HG03460 (cell line): ENCODE measurements at regions not wholly inside any gene's neighbourhood (a gene's known extent, or its start where the extent isn't known, plus 50 kb on each side); places are given as distances from the start of the nearest gene placed in this dataset.

Experiments used
- ATAC-seq: cut with Tn5 transposase; IDR thresholded peaks from one replicate; pipeline ENCODE4 v1.9.1; 2021; ENCODE audit not compliant: unreplicated experiment

DNA sequence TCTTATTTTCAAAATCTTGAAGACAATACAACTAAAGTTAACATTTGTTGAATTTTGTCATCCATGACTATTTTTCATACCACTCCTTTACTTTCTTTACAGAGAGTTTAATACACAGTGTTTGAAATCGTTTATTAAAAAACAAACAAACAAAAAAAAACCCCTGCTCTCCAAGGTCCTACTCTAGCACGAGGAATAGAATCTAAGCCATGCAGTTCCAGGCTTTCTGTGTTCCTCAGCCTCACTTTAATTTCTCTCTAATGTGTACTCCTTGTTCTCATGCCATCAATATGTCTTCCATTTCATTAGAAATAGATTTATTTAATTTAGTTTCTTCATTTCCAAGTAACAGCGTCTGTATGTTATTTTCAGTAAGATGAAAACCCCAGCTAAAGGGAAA lies 381.2 kb upstream of the MC4R start:
- no peak for ATAC-seq

DNA sequence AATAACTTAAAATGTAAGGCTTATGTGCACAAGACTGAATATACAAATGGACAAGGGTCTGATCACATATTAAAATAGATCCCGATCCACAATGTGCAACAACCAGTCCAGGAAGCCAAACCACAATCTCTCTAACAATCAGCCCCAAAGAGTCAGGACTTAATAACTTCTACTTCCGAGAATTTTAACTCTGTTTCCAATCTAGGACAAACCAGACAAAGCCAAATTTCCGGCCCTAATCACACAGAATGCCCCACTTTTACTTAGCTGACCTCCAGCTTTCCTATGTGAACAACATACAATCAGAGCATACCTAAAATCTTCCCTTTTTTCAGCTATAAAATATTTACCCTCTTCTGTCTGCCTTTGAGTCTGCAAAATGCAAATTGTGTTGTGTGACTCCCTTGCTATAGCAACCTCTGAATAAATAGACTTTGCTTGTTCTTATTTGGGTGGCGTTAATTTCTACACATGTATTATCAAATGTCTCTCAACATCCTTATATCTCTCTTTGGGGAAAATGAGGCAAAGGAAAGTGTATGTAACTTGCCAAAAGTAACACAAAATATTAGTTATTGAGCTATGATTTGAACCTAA lies 381.9 kb upstream of the MC4R start:
- no peak for ATAC-seq

DNA sequence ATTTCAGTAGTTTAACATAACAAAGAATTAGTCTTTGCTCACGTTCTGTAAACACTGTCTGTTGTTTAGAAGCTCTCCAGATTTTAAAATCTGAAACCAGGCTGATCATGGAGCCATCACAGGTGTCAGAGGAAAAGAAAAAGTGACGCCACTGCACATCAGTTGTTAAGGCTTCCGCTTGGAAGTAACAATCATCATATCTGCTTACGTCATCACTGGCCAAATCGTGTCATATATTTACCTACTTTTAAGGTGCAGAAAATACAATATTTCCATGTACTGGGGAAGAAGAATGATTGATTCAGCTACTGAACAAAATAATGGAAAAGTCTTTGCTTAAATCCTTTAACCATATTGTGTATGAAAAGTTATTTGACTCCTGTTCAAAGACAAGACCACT lies 382.6 kb upstream of the MC4R start:
- ATAC-seq = no peak

DNA sequence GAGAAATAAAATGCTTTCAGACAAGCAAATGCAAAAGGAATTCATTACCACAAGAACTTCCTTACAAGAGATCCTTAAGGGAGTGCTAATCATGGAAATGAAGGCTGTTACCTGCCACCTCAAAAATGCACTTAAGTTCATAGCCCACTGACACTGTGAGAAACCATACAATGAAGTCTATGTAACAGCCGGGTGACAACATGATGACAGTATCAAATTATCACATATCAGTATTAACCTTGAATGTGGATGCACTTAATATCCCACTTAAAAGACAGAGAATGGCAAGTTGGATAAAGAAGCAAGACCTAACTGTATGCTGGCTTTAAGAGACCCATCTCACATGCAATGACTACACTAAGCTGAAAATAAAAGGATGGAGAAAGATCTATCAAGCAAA lies 403.4 kb upstream of the MC4R start:
- no peak for ATAC-seq

DNA sequence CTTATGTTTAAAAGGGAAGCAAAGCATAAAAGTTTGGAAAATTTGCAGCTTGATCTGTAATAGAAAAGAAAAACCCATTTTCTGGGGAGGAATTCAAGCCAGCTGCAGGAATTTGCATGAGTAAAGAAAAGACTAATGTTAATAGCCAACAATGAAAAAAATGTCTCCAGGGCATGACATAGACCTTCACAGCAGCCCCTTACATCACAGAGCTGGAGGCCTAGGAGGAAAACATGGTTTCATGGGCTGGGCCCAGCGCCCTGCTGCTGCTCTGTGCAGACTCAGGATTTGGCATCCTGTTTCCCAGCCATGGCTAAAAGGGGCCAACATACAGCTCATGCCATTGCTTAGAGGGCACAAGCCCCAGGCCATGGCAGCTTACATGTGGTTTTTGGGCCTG lies 411.6 kb upstream of the MC4R start:
- no peak for ATAC-seq

DNA sequence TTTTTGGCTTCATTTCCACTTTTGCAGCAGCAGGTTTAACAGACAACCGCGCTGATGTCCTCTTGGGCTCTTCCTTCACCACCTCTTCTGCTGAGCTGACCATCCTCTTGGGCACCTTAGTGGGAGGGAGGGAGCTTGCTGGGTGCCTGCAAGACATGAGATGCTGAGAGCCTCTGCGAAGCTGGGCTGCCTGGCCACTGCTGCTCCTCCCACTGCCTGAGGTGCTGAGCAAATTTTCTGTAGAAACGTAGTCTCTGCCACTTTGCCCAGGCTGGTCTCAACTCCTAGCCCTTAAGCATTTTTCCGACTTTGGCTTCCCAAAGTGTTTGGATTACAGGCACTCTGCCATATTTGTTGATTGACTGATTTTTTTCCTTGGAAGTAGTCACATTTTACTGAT lies 422.2 kb upstream of the MC4R start:
- no peak for ATAC-seq

DNA sequence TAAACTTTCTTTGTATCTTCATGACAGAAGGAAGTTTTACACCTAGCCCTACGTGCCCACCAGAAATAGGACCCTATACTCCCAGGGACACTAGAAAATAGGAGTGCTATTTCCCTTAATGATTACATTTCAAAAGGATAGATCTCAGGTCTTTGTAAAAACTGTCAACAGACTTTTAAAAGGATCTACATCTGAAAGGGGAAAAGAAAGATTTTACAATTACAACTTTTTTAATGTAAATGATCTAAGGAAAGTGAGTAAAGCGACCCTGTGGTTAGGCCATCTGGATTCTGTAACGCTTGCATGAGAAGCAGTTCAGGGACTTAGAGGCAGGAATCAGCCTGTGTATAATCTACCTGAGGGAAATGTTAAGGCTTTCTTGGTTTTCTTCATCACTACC lies 431.8 kb upstream of the MC4R start:
- ATAC-seq = no peak

DNA sequence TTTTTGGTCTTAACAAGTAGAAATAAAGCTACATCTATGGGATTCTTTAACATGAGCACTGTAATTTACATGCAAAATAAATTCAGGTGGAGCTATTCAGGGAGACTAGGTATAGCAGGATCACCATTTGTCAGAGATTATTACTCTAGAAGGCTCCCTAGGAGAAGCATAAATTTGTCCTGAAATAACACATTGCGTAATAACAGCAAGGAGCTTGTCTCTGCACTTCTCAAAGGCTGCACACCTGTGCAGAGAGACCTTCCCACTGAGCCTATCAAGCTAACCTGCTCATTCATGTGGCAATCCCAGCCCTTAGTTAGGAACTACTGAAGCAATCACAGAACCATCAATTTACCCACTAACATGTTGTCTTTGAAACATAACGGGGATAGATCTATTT lies 437.4 kb upstream of the MC4R start:
- ATAC-seq = no peak

DNA sequence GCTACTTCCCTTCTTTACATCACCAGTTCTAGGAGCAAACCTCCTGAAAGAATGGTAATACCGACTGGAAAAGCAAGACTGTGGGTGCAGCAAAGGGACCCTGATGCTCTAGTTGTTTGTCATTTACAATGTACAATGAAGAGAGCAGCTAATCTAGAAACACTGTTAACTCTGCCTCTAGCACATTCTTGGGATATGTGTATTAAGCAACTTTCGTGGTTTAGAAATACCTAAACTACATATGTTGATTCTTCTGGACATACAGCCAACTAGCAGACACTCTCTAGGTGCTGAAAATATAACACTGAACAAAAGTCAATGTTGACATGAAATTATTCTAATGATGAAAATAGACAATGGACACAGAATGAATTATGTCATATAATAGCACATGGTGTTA lies 440.3 kb upstream of the MC4R start:
- ATAC-seq = no peak

DNA sequence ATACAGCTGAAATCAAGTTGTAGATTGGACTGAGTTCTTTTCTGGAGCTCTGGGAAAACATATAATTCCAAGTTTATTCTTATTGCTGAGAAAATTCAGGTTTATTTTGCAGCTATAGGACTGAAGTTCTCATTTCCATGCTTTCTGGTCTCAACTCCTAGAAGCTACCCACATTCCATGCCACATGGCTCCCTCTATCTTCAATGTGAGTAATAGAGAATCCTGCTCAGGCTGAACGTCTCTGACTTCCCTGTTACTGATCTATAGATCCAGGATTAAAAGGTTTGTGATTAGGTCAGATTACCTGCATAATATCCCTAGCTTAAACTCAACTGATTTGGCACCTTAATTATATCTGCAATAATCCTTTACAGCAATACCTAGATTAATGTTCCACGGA lies 453.8 kb upstream of the MC4R start:
- no peak for ATAC-seq

DNA sequence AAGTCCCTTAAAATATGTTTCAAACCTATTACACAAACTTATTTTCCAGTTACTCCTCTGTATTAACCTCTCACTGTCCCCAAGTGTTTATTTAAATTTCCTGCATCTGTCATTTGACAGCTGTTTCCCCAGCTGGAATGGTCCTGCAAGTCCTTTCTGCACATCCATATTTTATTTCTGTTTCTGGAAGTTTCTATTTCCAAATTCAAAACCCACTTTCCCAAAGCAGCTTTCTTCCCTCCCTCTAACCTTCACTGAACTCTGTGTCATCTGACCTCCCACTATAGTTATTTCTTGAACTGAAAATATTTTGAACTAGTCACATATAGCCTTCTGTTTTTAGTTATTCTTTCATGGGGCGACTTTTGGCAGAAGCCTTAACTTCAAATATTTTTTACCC lies 459.4 kb upstream of the MC4R start:
- ATAC-seq = no peak

DNA sequence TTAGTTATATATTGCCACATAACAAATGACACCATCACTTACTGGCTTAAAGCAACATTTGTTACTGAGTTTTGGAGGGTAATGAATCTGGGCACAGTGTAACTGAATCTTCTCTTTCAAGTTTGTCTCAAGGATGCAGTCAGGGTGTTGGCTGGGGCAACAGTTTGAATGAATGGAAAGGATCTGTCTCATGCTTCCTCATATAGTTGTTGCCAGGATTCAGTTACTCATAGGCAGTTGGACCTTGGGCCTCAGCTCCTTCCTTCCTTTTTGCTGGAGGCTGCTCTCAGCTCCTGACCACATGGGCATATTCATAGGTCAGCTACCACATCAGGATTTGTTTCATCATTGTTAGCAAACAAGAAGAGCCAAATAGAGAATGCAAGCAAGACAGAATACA lies 466.1 kb upstream of the MC4R start:
- no peak for ATAC-seq

DNA sequence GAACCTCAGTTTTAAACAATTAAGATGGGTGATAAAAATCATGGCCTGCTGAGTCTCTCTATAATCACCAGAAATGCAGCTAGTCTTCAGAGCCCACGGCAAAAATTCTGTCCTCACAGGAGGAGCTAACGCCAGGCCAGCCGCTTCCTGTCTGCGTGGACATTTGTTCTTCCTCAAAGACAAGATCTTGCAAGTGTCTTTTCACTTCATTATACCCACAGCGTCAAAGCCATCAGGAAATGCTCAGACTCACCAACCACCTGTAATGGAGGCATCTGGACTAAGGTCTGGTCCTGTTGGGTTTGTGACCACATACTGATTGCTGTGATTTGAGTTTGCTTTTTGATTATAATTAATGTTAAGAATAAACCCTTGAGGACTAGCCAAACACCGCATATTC lies 473.8 kb upstream of the MC4R start:
- no peak for ATAC-seq

DNA sequence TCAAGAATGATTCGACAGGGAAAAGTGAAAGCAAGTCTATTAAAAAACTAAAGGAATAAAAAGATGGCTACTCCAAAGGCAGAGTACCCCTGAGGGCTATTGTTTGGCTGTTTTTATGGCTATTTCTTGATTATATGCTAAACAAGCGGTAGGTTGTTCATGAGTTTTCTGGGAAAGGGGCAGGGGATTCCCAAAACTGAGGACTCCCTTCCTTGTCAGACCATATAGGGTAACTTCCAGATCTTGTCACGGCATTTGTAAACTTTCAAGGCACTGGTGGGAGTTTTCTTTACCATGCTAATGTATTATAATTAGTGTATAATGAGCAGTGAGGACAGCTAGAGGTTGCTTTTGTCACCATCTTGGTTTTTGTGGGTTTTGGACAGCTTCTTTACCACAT lies 474.9 kb upstream of the MC4R start:
- no peak for ATAC-seq

DNA sequence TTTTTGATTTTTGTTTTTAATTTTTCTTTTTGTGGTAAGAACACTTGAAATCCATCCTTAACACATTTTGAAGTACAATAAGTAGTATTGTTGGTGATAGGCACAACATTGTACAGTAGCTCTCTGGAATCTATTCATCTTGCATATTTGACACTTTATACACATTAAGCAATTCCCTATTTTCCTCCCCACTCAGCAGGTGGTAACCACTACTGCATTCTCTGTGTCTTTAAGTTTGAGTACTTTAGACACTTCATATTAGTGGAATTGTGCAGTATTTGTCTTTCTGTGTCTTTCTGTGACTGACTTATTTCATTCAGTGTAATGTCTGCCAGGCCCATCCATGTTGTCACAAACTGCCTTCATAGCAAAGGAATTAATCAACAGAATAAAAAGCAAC lies 471.7 kb upstream of the CDH20 start:
- no peak for ATAC-seq

DNA sequence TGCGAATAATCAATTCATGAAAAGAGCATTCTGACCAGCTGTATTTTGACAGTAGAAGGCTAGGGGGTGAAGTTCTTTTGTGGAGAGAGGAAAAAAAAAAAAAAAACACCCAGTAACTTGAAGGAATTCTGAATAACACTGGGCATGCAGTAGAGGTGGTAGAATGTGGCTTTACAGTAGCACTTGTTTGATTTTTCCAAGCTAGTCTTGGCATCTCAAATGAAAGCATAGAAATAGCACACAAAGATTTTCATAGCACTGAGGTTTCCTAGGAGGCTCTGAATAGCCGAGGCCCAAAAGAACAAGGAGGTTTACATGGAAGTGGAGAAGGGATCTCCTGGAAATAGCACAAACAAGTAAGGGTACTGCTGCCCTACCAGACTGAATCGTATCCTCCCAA lies 470.2 kb upstream of the CDH20 start:
- no peak for ATAC-seq

DNA sequence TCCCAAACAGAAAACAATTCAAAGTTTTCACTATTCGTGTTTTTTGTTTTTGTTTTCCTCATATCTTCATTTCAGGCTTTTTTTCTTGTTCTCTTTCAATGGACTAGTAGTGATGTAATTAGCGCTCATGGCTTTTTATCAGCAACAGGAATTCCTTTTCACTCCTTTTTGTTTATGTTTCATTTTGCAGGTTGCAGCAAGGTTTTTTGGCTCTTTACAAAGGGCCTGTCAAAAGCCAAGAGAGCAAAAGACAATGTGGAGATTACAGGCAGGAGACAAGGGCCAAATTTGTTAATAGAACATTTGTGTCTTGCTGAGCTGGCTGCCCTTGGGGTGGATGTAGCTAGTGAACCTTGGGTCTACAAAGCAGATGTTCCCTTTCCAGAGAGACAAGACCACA lies 467.4 kb upstream of the CDH20 start:
- no peak for ATAC-seq

DNA sequence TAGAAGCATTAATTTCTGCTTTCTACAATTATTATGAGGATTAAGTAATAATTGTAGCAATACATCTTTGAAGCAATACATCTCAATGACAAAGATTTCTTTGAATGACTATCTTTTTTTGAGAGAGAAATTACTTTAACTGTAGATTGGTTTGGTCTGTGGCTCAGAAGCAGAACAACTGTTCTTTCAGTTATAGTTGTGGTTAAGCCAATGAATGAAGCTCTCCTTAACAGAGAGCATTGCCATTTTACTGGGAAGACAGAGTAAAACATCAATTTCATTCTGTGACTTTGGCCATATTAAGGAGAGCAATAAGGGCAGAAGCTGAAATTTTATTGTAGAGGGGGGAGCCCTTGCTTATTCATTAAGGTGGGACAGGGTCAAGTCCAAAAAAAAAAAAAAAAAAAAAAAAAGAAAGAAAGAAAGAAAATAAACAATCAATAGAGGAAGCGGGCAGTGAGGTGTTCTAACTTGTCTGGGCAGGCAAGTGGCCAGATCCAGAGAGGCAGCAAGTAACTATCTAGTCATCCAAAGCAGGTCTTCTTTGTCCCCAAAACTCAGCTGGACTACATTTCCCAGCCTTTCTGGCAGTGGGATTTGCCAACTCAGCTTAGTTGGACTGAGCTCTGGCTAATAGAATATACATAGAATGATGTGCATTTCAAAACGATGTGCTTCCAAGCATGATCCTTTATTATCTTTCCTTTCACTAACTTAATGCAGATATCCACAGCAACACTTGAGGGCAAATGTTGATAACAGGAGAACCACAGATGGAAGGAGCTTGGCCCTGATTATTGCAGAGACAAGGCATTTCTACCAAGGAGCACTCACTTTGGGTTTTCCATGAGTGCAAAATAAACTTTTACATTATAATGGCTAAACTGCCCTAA lies 462.7 kb upstream of the CDH20 start:
- ATAC-seq = no peak

DNA sequence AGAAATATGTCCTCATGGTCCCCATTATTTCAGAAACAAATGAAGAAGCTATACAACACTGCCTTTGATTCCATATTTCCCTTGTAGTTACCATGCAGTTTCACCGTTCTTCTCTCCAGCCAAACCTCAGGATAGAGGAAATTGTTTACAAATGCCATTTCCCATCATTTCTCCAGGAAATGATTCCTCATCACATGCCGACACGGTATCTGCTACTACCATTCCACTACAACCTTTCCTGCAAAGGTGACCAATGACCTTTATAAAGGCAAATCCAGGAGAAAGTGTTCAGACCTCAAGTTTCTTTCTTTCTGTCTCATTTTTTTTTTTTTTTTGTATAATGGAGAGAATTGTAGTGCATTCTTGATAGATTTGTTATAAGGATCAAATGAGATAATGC lies 460.8 kb upstream of the CDH20 start:
- ATAC-seq = no peak

DNA sequence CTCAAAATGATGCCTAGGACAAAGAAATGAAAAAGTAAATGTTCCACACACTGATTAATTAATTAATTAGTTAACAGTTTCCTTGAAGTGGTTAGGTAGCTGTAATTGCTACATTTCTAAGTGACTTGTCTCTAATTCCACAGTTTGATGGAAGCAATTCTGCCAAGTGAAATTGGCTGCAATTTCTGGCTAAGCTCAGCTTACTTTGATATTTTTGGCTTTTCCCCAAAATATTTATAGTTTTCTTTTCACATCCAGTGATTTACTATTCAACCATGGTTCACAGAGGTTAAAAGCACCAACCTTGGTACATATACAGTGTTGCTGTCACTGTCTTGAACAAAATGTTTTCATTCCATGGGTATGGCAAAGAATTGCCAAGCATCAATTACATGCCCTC lies 459.5 kb upstream of the CDH20 start:
- no peak for ATAC-seq

DNA sequence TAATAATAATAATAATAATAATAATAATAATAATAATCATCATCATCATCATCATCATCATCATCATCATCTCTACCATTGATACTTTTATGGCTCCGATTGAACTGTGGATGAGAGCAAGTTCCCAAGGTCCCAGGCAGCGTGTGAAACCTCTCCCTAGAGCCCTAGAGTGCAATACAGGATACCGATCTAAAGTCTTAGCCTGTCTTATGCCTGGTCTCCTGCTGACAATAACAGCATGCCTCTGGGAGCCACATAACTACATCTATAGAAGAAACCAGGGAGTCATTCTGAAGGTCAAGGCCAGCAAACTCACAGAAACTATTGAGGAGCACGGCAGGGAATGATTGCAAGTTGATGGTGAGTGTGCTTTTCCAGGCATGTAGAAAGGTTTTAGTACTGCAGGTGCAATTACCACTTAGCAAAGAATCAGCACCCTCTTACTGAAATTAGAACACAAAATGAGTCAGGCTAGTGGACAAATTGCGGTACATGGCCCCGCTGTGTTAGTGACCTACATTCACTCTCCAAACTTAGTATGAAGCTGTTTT lies 457.2 kb upstream of the CDH20 start:
- ATAC-seq = no peak

DNA sequence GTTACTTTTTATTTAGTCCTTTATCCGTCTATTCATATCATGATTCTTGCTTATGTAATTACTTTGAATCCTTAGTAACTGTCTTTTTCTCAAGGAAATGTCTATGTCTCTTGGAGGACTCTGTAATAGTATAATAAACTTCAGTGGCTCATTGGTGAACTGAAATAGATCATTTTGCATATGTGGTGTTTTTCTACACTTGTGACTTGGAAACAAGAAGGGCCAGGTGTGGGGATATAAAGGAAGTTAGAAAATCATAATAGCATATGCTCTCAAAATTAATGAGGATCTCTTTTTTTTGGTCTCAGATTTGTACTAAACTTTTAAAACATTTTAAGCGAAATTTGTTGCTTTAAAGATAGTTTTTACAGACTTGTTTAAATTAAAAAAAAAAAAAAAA lies 453.0 kb upstream of the CDH20 start:
- ATAC-seq = no peak

DNA sequence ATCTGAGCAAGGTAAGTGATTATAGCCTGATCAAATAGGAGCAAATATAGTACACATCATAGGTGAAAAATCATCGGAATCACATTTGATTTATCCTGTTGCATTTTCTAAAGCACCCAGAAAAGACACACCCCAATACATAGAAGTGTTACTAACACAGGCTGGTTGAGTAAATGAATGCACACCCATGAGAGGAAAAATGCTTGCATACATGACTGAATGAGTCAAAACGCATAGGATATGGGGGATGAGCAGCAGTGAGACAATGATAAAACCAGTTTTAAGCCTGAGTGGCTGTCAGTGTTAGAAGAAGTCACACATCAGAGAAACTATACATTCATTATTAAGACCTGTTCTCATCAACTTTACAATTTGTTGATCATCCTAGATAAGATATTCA lies 449.6 kb upstream of the CDH20 start:
- no peak for ATAC-seq
